KOPT-K1 (cell line): ENCODE measurements at regions not wholly inside any gene's neighbourhood (a gene's known extent, or its start where the extent isn't known, plus 50 kb on each side); places are given as distances from the start of the nearest gene placed in this dataset.
"Not testable (repeated sequence)": the region's sequence is repeated elsewhere in the genome, so short reads cannot be mapped to it uniquely, and the experiment has no call there.

ENCODE experiments used
- H3K27ac ChIP-seq: fragments of 200-600 bp; sonication (generic); 2 replicates; pipeline ENCODE4 v1.5.1; 2016; ENCODE audit warnings: antibody characterized with exemption, mild to moderate bottlenecking, low read depth, low read length; ENCODE audit not compliant: poor library complexity, severe bottlenecking
- H3K36me3 ChIP-seq: fragments of 200-600 bp; sonication (generic); 2 replicates; pipeline ENCODE4 v1.5.1; 2017; ENCODE audit warnings: antibody characterized with exemption, mild to moderate bottlenecking, low read length, moderate library complexity; ENCODE audit not compliant: insufficient read depth
- H3K9me3 ChIP-seq: fragments of 200-600 bp; sonication (generic); 2 replicates; pipeline ENCODE4 v1.5.1; 2017; ENCODE audit warnings: antibody characterized with exemption, low read length, mild to moderate bottlenecking; ENCODE audit not compliant: insufficient read depth, poor library complexity, severe bottlenecking

- no peaks in the 10 kb centered on the region for H3K9me3 ChIP-seq
- H3K27ac ChIP-seq: peak overlapping the region; percentile 69
- H3K36me3 ChIP-seq: no peaks in the 10 kb centered on the region
These were observed 158.4 kb downstream of the OR2B2 start for GRCh38 chr6:27753668-27754407.

GRCh38 chr6:27752038-27752885, 159.9 kb downstream of the OR2B2 start:
- Histone ChIP-seq H3K27ac (peak overlapping the region; percentile 69), H3K9me3 (no peaks in the 10 kb centered on the region), H3K36me3 (no peaks in the 10 kb centered on the region)

- no peaks in the 10 kb centered on the region for H3K9me3 ChIP-seq
- no peaks in the 10 kb centered on the region for H3K36me3 ChIP-seq
- H3K27ac ChIP-seq: no peak overlapping the region
These were observed 163.5 kb downstream of the OR2B2 start for GRCh38 chr6:27748661-27749060.

- Histone ChIP-seq H3K27ac (no peak overlapping the region), H3K9me3 (no peaks in the 10 kb centered on the region)
These were observed 164.6 kb downstream of the OR2B2 start for GRCh38 chr6:27747637-27748036.

GRCh38 chr6:27746860-27747259, 165.3 kb downstream of the OR2B2 start:
- H3K36me3 ChIP-seq, H3K9me3 ChIP-seq, H3K27ac ChIP-seq: not testable (repeated sequence)

More at GRCh38 chr6:27747637-27748036, 164.6 kb downstream of the OR2B2 start:
- H3K36me3 ChIP-seq: no peaks in the 10 kb centered on the region

- H3K36me3 ChIP-seq: no peaks in the 10 kb centered on the region
- H3K9me3 ChIP-seq: no peaks in the 10 kb centered on the region
- no peak overlapping the region for H3K27ac ChIP-seq
These were observed 168.4 kb downstream of the OR2B2 start for GRCh38 chr6:27743787-27744186.

- no peaks in the 10 kb centered on the region for H3K9me3 ChIP-seq
- no peak overlapping the region for H3K27ac ChIP-seq
- H3K36me3 ChIP-seq: no peaks in the 10 kb centered on the region
These were observed 169.2 kb downstream of the OR2B2 start for GRCh38 chr6:27742833-27743573.

GRCh38 chr6:27739902-27740301, 172.3 kb downstream of the OR2B2 start:
- not testable (repeated sequence) for H3K9me3 ChIP-seq, H3K27ac ChIP-seq, H3K36me3 ChIP-seq

GRCh38 chr6:27736686-27737085, 175.5 kb downstream of the OR2B2 start:
- no peaks in the 10 kb centered on the region for H3K36me3 ChIP-seq
- H3K9me3 ChIP-seq: no peaks in the 10 kb centered on the region
- H3K27ac ChIP-seq: no peak overlapping the region

- no peak overlapping the region for H3K27ac ChIP-seq
- H3K9me3 ChIP-seq: no peaks in the 10 kb centered on the region
- H3K36me3 ChIP-seq: no peaks in the 10 kb centered on the region
These were observed 183.8 kb downstream of the OR2B2 start for GRCh38 chr6:27728442-27728841.

GRCh38 chr6:27726619-27727023, 185.6 kb downstream of the OR2B2 start:
- no peaks in the 10 kb centered on the region for H3K36me3 ChIP-seq
- H3K9me3 ChIP-seq: no peaks in the 10 kb centered on the region
- H3K27ac ChIP-seq: no peak overlapping the region

- Histone ChIP-seq H3K9me3 (no peaks in the 10 kb centered on the region), H3K27ac (no peak overlapping the region), H3K36me3 (no peaks in the 10 kb centered on the region)
These were observed 191.3 kb downstream of the OR2B2 start for GRCh38 chr6:27720607-27721580.

- H3K36me3 ChIP-seq, H3K27ac ChIP-seq, H3K9me3 ChIP-seq: not testable (repeated sequence)
These were observed 193.2 kb downstream of the OR2B2 start for GRCh38 chr6:27719039-27719438.

GRCh38 chr6:27706431-27706830, 205.8 kb downstream of the OR2B2 start:
- Histone ChIP-seq H3K36me3 (no peaks in the 10 kb centered on the region), H3K9me3 (no peaks in the 10 kb centered on the region), H3K27ac (no peak overlapping the region)
